GM19397 (cell line): ENCODE measurements at regions not wholly inside any gene's neighbourhood (a gene's known extent, or its start where the extent isn't known, plus 50 kb on each side); places are given as distances from the start of the nearest gene placed in this dataset.
"Not testable (repeated sequence)": the region's sequence is repeated elsewhere in the genome, so short reads cannot be mapped to it uniquely, and the experiment has no call there.

ENCODE experiments used
- ATAC-seq: cut with Tn5 transposase; IDR thresholded peaks from one replicate; pipeline ENCODE4 v1.9.1; 2021; ENCODE audit warnings: mild to moderate bottlenecking, moderate library complexity; ENCODE audit not compliant: unreplicated experiment

GRCh38 chr15:53133255-53133850 lies 343.2 kb upstream of the ONECUT1 start:
- ATAC-seq = no peak

GRCh38 chr15:53130943-53131342 lies 340.8 kb upstream of the ONECUT1 start:
- no peak for ATAC-seq

GRCh38 chr15:53129121-53129904 lies 339.2 kb upstream of the ONECUT1 start:
- ATAC-seq = no peak

GRCh38 chr15:53128652-53129051 lies 338.5 kb upstream of the ONECUT1 start:
- no peak for ATAC-seq

GRCh38 chr15:53126144-53126543 lies 336.0 kb upstream of the ONECUT1 start:
- ATAC-seq = no peak

GRCh38 chr15:53122818-53123217 lies 332.7 kb upstream of the ONECUT1 start:
- ATAC-seq = no peak

GRCh38 chr15:53116915-53117314 lies 326.8 kb upstream of the ONECUT1 start:
- ATAC-seq = not testable (repeated sequence)

- no peak for ATAC-seq
Measured at GRCh38 chr15:53116169-53116568, 326.0 kb upstream of the ONECUT1 start.

- no peak for ATAC-seq
Measured at GRCh38 chr15:53115563-53115962, 325.4 kb upstream of the ONECUT1 start.

GRCh38 chr15:53114960-53115359 lies 324.8 kb upstream of the ONECUT1 start:
- ATAC-seq = no peak

GRCh38 chr15:53110999-53111398 lies 320.9 kb upstream of the ONECUT1 start:
- no peak for ATAC-seq

GRCh38 chr15:53108319-53108718 lies 318.2 kb upstream of the ONECUT1 start:
- no peak for ATAC-seq

GRCh38 chr15:53107855-53108254 lies 317.7 kb upstream of the ONECUT1 start:
- no peak for ATAC-seq

GRCh38 chr15:53106505-53107286 lies 316.6 kb upstream of the ONECUT1 start:
- no peak for ATAC-seq

- no peak for ATAC-seq
Measured at GRCh38 chr15:53102483-53102882, 312.3 kb upstream of the ONECUT1 start.

- no peak for ATAC-seq
Measured at GRCh38 chr15:53080484-53080883, 290.3 kb upstream of the ONECUT1 start.

GRCh38 chr15:53074221-53074620 lies 284.1 kb upstream of the ONECUT1 start:
- ATAC-seq = no peak

GRCh38 chr15:53072077-53072476 lies 281.9 kb upstream of the ONECUT1 start:
- ATAC-seq = no peak

- no peak for ATAC-seq
Measured at GRCh38 chr15:53068636-53069035, 278.5 kb upstream of the ONECUT1 start.

- no peak for ATAC-seq
Measured at GRCh38 chr15:53059273-53060043, 269.3 kb upstream of the ONECUT1 start.

GRCh38 chr15:53046153-53046790 lies 256.1 kb upstream of the ONECUT1 start:
- ATAC-seq = no peak
